Islet precursor cell (in vitro differentiated cells): ENCODE measurements at regions not wholly inside any gene's neighbourhood (a gene's known extent, or its start where the extent isn't known, plus 50 kb on each side); places are given as distances from the start of the nearest gene placed in this dataset.
"Not testable (repeated sequence)": the region's sequence is repeated elsewhere in the genome, so short reads cannot be mapped to it uniquely, and the experiment has no call there.

ENCODE experiments used
- DNase-seq: peaks from one replicate; pipeline ENCODE4 v3.0.0-alpha.2; 2018

DNA sequence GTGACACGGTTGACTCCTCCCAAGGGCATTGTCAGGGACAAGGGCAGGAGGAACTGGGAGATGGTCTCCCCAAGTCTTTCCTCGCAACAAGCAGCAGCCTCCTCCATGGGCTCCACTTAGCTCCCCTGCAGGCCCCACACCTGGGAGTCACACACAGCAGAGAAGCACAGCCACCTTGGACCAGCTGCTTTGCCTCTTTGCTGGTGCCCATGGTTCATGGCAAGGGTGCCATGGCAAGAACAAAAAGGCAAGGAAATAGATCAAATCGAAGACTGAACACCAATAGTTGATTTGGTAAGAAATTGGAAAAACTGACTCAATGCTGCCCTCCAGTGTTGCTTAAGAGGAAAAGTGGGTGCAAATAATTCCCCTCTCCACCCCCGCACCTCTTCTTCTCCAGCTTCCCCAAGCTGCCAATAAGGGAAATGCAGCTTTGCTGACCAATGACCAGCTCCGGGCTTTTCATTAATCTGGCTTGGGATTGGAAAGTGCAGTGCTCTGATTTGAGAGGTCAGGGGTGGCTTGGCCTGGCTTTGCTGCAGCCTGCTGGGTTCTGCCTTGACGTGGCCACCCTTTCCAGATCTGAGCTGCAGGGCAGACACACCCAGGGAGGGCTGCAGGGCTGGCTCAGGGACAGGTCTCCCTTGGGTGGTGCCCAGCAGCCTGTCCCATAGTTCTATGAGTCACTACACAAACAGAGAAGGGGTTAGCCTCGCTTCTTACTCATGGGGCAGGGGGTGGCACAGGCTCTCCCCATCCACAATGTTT lies 162.0 kb downstream of the KLF13 start:
- peak; percentile 71 for DNase-seq

GRCh38 chr15:31489281-31489680 lies 162.6 kb downstream of the KLF13 start:
- peak; percentile 18 for DNase-seq

GRCh38 chr15:31489801-31490646 lies 163.4 kb downstream of the KLF13 start:
- DNase-seq = peak; percentile 72

DNA sequence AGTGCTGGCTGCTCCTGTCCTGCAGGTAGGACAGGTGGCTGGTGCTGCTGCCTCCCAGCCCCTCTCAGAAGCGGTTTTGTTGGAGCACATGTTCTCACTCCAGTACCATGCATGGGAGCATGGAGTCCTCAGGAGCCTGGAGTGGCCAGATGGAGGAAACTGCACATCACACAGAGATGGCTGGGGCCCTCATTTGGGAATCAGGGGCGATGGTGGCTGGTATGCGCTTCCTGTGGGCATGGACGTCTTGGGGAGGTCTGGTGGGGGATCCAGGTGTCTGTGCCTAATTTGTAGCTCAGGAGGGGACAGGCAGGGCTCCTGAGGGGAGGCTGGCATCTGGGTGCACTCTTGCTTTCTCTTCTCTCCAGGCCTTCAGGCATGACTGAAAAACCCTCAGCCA lies 168.2 kb downstream of the KLF13 start:
- DNase-seq = peak; percentile 41

- no peak for DNase-seq
Measured at GRCh38 chr15:31495281-31495680, 168.6 kb downstream of the KLF13 start.

DNA sequence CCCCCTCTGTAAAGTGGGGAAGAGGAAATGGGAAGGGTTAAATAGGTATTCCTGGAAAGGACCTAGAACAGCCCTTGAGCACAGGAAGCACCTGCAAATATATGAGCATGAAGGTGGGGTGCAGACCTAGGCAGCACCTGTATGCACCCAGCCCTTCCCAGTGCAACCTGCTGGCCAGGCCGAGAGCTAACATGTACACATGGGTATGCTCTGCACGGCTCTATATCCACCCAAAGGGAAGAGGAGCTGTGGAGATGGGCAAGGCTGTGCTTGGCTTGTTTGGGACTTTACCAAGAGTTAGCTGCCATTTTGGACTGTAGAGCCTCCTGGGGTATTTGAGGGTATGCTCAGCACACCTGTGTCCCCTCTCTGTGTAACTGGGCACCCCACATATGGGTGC lies 171.2 kb downstream of the KLF13 start:
- DNase-seq = no peak

- DNase-seq = no peak
Measured at GRCh38 chr15:31498329-31498728, 171.7 kb downstream of the KLF13 start.

DNA sequence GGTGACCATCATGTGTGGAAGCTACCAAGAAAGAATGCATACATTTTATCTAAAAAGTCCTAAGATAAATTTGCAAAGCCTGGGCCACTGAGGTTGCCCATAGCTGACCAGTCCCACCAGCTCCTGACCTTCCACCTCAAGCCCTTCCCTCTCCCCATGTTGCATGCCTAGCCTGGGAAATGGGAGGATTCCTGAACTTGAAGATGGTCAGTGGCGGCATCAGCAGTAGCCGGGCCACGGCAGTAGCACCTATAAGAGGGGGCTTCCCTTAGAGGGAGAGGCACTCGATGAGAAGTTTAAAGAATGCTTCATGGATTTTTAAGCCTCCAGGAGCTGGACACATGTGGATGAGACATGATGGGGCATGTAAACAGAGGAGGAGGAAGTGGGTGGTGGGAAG lies 172.1 kb downstream of the KLF13 start:
- DNase-seq = no peak

DNA sequence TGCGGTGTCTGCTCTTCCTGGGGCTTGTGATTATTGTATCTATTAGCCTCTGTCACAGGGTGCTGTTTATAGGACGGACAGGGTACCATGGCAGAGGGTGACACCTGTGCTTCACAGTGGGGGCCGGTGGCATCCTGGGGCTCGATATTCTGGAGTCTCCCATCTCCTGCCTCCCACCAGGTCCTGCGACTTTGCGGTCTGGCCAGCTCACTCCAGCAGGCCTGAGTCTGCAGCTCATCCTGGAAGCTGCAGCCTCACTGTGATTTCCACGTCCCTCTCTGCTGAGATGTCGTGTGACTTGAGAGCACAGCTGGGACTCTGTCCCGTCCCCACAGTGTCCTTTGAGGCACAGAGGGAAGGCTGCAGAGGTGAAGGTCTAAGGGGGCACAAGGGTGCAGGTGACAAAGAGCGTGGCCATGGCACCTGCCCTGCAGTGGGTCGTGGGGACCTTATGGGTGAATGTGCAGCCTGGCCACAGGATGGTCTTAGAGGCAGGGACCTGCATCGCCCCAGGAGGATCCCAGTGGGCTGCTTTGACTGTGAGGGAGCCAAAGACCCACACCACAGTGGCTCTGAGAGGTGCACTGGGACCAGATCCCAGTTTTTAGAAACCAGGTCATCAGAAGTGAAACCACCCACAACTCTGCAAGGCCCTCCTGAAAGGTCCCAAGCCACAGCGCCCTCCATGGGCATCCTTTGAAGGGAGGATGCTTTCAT lies 172.8 kb downstream of the KLF13 start:
- no peak for DNase-seq

GRCh38 chr15:31499953-31500765 lies 173.5 kb downstream of the KLF13 start:
- peak; percentile 68 for DNase-seq

GRCh38 chr15:31500766-31501449 lies 174.3 kb downstream of the KLF13 start:
- DNase-seq = no peak

DNA sequence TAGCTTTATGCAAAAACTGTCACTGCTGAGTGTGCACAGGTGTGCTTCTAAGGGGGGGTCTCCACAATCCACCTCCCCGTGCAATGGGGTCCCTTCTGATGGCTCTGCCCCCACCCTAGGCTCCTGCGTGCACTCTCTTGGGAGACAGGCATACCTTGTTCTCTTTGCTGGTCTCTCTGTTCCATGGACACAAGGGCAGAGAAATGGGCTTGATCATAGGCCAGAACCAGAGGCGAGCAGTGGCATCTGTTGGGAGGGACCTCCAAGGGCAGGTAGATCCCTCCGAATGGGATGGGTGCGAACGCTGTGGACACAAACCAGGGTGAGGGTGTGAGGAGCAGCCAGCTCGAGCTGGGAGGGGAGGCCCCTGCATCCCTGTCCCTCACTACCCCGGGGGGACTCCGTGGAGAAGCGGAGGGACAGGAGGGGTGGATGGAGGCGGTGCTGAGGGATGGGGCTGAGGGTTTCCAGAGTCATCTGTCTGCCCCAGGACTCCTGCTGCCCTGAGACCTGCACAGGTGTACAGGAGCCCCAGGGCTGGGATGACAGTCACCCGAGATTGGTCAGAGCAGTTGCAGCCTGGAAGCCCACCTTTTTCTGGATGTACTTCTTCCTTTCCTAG lies 175.0 kb downstream of the KLF13 start:
- DNase-seq = peak; percentile 42

DNA sequence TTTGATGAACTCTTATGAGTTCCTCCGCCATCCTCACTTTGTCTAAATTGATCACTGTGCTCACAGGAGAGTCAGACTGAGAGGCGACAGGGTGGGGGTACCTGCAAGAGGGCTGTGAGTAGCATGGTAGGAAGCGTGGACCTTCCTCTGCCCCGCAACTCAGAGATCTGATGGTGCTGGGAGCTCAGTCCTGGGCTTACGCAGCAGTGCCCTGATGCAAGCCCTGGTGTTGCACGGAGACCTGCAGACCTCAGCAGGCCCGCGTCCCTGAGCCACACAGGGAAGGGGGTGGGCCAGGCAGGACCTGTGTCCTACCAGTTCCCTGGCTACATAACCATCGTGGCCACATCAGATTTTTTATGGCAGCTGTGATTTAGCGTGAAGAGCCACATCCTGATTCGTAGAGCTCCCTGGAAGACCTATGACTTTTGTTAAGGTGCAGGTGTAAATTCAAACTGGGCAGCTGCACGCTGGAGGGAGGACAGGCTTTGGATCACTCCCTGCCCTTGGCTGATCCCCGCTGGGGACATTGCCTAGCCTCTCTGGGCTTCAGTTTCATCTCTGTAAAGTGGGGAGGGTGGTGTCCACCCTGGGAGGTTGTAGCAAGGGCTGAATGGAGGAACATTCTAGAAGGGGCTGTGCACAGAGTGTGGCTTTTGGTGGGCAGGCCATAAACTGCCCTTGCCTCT lies 176.1 kb downstream of the KLF13 start:
- peak; percentile 51 for DNase-seq

- DNase-seq = peak; percentile 47
Measured at GRCh38 chr15:31503256-31503655, 176.6 kb downstream of the KLF13 start.

DNA sequence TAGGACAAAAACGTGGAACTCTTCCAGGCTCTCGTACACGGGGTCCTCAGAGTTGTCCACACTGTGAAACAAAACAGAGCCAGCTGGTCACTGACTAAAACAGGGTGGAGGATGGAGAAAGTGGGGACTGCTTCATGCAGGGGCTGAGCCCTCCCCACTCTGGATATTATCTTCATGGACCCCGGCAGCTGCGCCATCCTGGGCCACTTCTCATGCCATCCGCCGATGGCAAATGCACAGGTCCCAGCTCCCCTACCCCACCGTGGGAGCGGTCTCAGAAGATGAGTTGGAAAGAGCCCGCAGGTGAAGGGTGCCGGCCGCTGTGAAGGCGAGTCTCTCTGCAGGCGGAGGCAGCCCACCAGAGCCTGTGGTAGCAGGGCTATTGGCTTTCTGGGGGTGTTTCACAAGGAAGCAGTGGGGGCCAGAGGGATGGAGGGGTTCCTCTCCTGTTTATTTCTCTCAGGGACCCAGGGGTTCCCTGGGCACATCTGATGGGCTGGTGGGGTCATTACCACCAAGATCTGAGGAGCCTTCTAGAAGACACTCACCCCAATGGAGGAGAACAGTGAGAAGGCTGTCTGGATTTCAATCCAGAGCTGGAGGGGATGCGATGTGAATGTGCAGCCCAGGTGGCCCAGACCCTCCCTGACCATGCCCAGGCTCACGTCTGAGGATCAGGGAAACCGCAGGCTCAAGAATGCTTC lies 177.3 kb downstream of the KLF13 start:
- peak; percentile 37 for DNase-seq

GRCh38 chr15:31504462-31504839 lies 177.8 kb downstream of the KLF13 start:
- DNase-seq = peak; percentile 45

GRCh38 chr15:31507573-31507972 lies 180.9 kb downstream of the KLF13 start:
- DNase-seq = not testable (repeated sequence)

DNA sequence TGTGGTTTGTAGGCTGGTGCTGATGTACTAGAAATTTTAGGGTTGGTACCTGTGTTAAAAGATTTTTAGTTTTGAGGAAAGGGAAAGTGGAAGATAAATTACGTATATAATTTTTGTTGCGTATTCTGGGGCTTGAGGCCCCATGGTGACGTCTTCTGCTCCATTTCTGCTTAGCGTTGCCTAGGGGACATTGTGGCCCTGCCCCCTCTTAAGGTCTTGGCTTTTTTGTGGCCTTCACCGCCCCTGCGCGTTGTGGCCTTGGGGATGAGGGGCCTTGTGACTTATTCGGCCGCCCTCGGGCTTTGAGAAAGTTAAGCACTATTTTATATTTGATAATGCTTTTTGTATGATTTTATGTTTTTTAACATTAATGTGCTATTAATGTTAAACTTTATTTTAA lies 182.0 kb downstream of the KLF13 start:
- DNase-seq = no peak

- peak; percentile 52 for DNase-seq
Measured at GRCh38 chr15:31510057-31510456, 183.4 kb downstream of the KLF13 start.

DNA sequence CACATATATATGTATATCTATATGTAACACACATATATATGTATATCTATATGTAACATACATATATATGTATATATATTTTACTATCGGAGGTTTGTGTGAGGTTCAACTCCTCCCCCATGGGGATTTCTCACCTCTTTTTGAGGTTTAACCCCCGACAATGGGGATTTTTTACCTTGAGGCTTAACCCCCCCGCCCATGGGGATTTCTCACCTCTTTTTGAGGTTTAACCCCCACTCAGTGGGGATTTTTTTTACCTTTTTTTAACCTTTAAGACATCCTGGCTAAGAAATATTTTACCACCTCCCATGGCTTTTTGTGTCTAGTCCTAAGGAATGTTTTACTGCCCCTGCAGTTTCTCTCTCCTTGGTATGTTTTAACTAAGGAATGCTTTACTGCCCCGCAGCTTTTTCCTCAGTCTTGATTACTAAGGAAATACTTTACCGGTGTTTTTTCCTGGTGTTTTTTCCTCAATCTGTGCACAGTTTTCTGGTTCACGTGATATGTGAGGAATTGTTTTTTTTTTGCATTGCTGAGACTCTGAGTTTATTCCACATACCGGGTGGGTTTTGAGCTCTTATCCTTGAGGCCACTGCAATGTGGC lies 185.2 kb downstream of the KLF13 start:
- DNase-seq = peak; percentile 40
